HEK293T (cell line): ENCODE measurements at regions not wholly inside any gene's neighbourhood (a gene's known extent, or its start where the extent isn't known, plus 50 kb on each side); places are given as distances from the start of the nearest gene placed in this dataset.

ENCODE experiments used
- BHLHE40 ChIP-seq: fragments of 450-650 bp; IDR thresholded peaks from 2 replicates; pipeline ENCODE4 v1.6.1; 2016; ENCODE audit warnings: mild to moderate bottlenecking, moderate library complexity, borderline replicate concordance
- ELF4 ChIP-seq: fragments of 450-650 bp; IDR thresholded peaks from 2 replicates; pipeline ENCODE4 v1.6.1; 2017; ENCODE audit warnings: antibody characterized with exemption
- FOXM1 ChIP-seq: fragments of 450-650 bp; IDR thresholded peaks from 2 replicates; pipeline ENCODE4 v1.6.1; 2017; ENCODE audit warnings: mild to moderate bottlenecking, borderline replicate concordance
- ZNF384 ChIP-seq: fragments of 450-650 bp; IDR thresholded peaks from 2 replicates; pipeline ENCODE4 v1.6.1; 2016

- TF ChIP-seq FOXM1 (no peak), BHLHE40 (no peak), ELF4 (no peak), ZNF384 (no peak)
Measured at GRCh38 chr19:34576292-34576691, 94.7 kb downstream of the WTIP start.
